ENCODE measurements at regions not wholly inside any gene's neighbourhood (a gene's known extent, or its start where the extent isn't known, plus 50 kb on each side); places are given as distances from the start of the nearest gene placed in this dataset.

DNA sequence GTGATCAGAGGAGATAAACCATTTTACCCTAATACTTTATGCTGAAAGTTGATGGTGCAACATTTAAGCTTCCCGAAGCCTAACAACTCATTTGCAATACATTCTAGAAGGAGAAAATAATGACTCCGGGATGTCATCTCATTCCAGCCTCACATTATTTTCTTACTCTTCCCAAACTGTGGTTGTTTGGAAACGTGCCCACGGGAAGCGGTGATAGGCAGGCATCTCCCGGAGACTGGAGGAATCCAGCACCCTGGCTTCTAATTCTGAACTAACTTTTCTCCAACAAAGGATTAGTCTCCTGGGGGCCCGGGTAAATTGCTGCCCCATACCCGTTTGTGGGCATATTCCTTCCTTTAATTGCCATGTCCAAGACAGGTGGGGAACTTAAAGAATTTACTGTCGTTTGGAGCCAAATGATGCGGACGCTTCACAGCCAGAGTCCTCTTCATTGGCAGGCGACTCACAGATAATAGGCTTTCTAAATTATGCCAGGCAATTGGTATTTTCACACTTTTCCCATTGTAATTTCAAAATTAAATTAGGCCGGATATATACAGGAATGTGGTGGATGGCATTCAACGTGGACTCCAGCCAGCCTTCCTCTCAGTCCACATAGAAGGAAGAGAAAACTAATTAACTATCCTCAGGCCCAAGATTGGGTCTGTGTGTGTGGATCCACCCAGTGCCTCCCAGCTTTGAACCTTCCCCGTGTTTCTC, 278.1 kb downstream of the AJAP1 start:
- TF ChIP-seq, protein P1, sequence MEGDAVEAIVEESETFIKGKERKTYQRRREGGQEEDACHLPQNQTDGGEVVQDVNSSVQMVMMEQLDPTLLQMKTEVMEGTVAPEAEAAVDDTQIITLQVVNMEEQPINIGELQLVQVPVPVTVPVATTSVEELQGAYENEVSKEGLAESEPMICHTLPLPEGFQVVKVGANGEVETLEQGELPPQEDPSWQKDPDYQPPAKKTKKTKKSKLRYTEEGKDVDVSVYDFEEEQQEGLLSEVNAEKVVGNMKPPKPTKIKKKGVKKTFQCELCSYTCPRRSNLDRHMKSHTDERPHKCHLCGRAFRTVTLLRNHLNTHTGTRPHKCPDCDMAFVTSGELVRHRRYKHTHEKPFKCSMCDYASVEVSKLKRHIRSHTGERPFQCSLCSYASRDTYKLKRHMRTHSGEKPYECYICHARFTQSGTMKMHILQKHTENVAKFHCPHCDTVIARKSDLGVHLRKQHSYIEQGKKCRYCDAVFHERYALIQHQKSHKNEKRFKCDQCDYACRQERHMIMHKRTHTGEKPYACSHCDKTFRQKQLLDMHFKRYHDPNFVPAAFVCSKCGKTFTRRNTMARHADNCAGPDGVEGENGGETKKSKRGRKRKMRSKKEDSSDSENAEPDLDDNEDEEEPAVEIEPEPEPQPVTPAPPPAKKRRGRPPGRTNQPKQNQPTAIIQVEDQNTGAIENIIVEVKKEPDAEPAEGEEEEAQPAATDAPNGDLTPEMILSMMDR (IDR thresholded peaks at IDR 0.05), result no peak
- TF ChIP-seq POLR2A (IDR thresholded peaks at IDR 0.05), result no peak
- no peak for TF ChIP-seq POLR2AphosphoS5 (IDR thresholded peaks at IDR 0.05)

All from prostate gland (tissue), 2 donors.